ENCODE measurements at regions not wholly inside any gene's neighbourhood (a gene's known extent, or its start where the extent isn't known, plus 50 kb on each side); places are given as distances from the start of the nearest gene placed in this dataset.

DNA sequence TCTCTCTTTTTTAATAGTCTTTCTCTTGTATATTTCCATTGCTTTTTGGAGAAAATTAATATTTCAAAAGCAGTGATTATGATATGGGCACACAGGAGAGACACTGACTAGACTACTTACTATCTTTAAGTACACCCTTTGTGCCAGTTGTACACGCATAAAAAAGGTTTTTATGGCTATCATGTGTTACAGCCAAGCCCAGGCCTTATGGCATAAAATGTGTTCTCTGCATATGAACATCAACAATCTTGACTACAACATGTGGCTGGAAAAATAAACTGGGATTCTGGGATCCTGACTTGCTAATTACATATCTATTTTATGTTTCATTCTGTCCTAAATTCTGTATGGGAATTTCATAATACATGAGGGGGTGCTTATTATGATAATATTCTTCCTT, 1401.8 kb downstream of the SLITRK5 start:
- TF ChIP-seq, protein P1, sequence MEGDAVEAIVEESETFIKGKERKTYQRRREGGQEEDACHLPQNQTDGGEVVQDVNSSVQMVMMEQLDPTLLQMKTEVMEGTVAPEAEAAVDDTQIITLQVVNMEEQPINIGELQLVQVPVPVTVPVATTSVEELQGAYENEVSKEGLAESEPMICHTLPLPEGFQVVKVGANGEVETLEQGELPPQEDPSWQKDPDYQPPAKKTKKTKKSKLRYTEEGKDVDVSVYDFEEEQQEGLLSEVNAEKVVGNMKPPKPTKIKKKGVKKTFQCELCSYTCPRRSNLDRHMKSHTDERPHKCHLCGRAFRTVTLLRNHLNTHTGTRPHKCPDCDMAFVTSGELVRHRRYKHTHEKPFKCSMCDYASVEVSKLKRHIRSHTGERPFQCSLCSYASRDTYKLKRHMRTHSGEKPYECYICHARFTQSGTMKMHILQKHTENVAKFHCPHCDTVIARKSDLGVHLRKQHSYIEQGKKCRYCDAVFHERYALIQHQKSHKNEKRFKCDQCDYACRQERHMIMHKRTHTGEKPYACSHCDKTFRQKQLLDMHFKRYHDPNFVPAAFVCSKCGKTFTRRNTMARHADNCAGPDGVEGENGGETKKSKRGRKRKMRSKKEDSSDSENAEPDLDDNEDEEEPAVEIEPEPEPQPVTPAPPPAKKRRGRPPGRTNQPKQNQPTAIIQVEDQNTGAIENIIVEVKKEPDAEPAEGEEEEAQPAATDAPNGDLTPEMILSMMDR (tag by site-specific recombination; IDR thresholded peaks at IDR 0.05), result no peak
- TF ChIP-seq KLF8 (tag by site-specific recombination; IDR thresholded peaks at IDR 0.05) (no peak), ZNF132 (tag by site-specific recombination; IDR thresholded peaks at IDR 0.05; ENCODE audit: borderline replicate concordance) (no peak), YY1 (tag by site-specific recombination; IDR thresholded peaks at IDR 0.05) (no peak), GLIS1 (tag by site-specific recombination; IDR thresholded peaks at IDR 0.05) (no peak), ZNF473 (tag by site-specific recombination; IDR thresholded peaks at IDR 0.05) (no peak), ZNF174 (tag by site-specific recombination; IDR thresholded peaks at IDR 0.05) (no peak)

All from HEK293 (cell line).